ENCODE measurements at regions not wholly inside any gene's neighbourhood (a gene's known extent, or its start where the extent isn't known, plus 50 kb on each side); places are given as distances from the start of the nearest gene placed in this dataset.

DNA sequence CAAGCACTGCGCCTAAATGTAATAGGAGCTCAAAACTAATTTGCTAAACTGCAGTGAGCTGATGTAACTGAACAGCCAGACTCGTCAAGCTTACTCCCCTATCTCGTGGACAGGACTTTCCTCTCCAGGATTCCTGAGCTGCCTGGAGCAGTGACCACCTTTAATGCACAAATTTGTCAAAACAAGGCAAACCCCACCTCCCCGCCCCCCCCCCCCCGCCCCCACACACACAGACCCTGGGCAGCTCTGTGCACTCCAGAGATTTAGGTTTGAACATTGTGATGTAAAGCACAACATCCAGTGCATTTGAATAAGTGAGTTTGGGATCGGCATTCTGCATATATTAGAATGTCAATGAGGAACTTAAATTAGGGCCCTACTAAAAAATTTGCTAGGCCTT lies 77.7 kb upstream of the DHX15 start:
- no peaks in the 10 kb centered on the region for H3K79me2 ChIP-seq (ENCODE audit: low read length)
- DNase-seq (no peak), ATAC-seq (no peak)
- H3K4me2 ChIP-seq (ENCODE audit: low read length) = no peak overlapping the region
- no peaks in the 10 kb centered on the region for H3K27me3 ChIP-seq (ENCODE audit: low read length)
- intact Hi-C loops (cut with micrococcal nuclease) = no loop called here
- no peak overlapping the region for H3K27ac ChIP-seq (ENCODE audit: low read length)
- H3K4me1 ChIP-seq (ENCODE audit: insufficient read depth, low read length) = peaks cover 24% of the 10 kb centered on the region
- no peaks in the 10 kb centered on the region for H4K20me1 ChIP-seq (ENCODE audit: low read length)
- H3K9me2 ChIP-seq (replicated peaks; ENCODE audit: low read length) = no peaks in the 10 kb centered on the region
- TF ChIP-seq, protein P1, sequence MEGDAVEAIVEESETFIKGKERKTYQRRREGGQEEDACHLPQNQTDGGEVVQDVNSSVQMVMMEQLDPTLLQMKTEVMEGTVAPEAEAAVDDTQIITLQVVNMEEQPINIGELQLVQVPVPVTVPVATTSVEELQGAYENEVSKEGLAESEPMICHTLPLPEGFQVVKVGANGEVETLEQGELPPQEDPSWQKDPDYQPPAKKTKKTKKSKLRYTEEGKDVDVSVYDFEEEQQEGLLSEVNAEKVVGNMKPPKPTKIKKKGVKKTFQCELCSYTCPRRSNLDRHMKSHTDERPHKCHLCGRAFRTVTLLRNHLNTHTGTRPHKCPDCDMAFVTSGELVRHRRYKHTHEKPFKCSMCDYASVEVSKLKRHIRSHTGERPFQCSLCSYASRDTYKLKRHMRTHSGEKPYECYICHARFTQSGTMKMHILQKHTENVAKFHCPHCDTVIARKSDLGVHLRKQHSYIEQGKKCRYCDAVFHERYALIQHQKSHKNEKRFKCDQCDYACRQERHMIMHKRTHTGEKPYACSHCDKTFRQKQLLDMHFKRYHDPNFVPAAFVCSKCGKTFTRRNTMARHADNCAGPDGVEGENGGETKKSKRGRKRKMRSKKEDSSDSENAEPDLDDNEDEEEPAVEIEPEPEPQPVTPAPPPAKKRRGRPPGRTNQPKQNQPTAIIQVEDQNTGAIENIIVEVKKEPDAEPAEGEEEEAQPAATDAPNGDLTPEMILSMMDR (conservative IDR thresholded peaks at IDR 0.05; ENCODE audit: low read depth, low read length) = no peak
- TF ChIP-seq EZH2 (IDR thresholded peaks at IDR 0.05; ENCODE audit: low read length, unreplicated experiment) (no peak), EZH2phosphoT487 (IDR thresholded peaks at IDR 0.05; ENCODE audit: borderline replicate concordance, low read length) (no peak)
- no TSS peak for BruUV-seq (replicated peaks)
- no peaks in the 10 kb centered on the region for H3K9me3 ChIP-seq (ENCODE audit: low read length)
- H3F3A ChIP-seq (ENCODE audit: low read length, unreplicated experiment) = no peaks in the 10 kb centered on the region
- H2AFZ ChIP-seq (ENCODE audit: low read length) = no peak overlapping the region
- ChIA-PET CTCF (no interaction called here), POLR2A (ENCODE audit: unreplicated experiment) (no interaction called here)
- no peak overlapping the region for H3K4me3 ChIP-seq (ENCODE audit: low read length)
- no peak overlapping the region for H3K9ac ChIP-seq (ENCODE audit: low read length)
- H3K36me3 ChIP-seq (ENCODE audit: low read depth, low read length) = no peaks in the 10 kb centered on the region

DNA sequence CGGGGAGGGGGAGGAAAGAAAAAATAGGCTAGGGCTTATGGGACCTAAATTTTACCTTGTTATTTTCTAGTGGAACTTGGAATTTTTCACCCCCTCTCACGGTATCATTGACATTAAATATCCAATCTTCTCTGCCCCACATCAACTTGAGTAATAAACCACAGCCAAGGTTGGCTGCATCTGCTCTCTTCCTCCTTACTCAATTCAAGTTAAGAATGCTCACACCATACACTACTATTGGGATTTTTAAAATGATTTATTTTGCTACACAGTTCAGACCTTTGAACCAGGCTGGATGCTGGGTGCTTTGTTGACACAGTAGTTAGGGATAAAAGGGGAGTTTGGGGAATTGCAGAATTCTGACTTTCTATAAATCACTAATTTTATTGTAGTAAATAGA lies 78.2 kb upstream of the DHX15 start:
- DNase-seq (no peak), ATAC-seq (no peak)
- intact Hi-C loops (cut with micrococcal nuclease) = no loop called here
- no peaks in the 10 kb centered on the region for H3F3A ChIP-seq (ENCODE audit: low read length, unreplicated experiment)
- no peaks in the 10 kb centered on the region for H3K9me2 ChIP-seq (replicated peaks; ENCODE audit: low read length)
- H3K9ac ChIP-seq (ENCODE audit: low read length) = no peak overlapping the region
- H3K4me2 ChIP-seq (ENCODE audit: low read length) = no peak overlapping the region
- no peak overlapping the region for H3K27ac ChIP-seq (ENCODE audit: low read length)
- H3K4me3 ChIP-seq (ENCODE audit: low read length) = no peak overlapping the region
- no peaks in the 10 kb centered on the region for H4K20me1 ChIP-seq (ENCODE audit: low read length)
- H3K9me3 ChIP-seq (ENCODE audit: low read length) = no peaks in the 10 kb centered on the region
- H3K36me3 ChIP-seq (ENCODE audit: low read depth, low read length) = no peaks in the 10 kb centered on the region
- ChIA-PET POLR2A (ENCODE audit: unreplicated experiment) (no interaction called here), CTCF (no interaction called here)
- TF ChIP-seq EZH2 (IDR thresholded peaks at IDR 0.05; ENCODE audit: low read length, unreplicated experiment) (no peak), EZH2phosphoT487 (IDR thresholded peaks at IDR 0.05; ENCODE audit: borderline replicate concordance, low read length) (no peak)
- H2AFZ ChIP-seq (ENCODE audit: low read length) = no peak overlapping the region
- peaks cover 23% of the 10 kb centered on the region for H3K4me1 ChIP-seq (ENCODE audit: insufficient read depth, low read length)
- H3K27me3 ChIP-seq (ENCODE audit: low read length) = no peaks in the 10 kb centered on the region
- no TSS peak for BruUV-seq (replicated peaks)
- H3K79me2 ChIP-seq (ENCODE audit: low read length) = no peaks in the 10 kb centered on the region

DNA sequence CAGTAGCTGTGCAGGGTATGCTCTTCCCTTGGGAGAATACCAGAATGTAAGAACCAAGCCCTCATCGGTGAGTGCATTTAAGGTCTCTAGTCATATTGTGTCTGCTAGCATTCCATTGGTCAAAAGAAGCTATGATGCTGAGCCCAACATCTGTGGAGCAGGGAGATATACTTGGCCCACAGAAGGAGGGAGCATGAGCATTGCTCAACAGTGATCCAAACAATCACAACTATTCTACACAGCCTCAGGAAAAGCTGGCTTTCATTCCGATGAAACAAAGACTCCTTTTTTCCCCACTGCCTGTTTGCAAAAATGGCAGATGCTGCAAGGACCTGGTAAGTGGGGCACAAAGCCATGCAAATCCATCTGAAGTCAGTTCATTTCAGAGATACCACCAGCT lies 80.6 kb upstream of the DHX15 start:
- no TSS peak for BruUV-seq (replicated peaks)
- TF ChIP-seq EZH2 (IDR thresholded peaks at IDR 0.05; ENCODE audit: low read length, unreplicated experiment) (no peak), EZH2phosphoT487 (IDR thresholded peaks at IDR 0.05; ENCODE audit: borderline replicate concordance, low read length) (no peak)
- TF ChIP-seq, protein P1 (conservative IDR thresholded peaks at IDR 0.05; ENCODE audit: low read depth, low read length) = no peak
- no peaks in the 10 kb centered on the region for H3K27me3 ChIP-seq (ENCODE audit: low read length)
- no peaks in the 10 kb centered on the region for H4K20me1 ChIP-seq (ENCODE audit: low read length)
- H3K27ac ChIP-seq (ENCODE audit: low read length) = no peak overlapping the region
- peaks cover 1% of the 10 kb centered on the region for H3K4me1 ChIP-seq (ENCODE audit: insufficient read depth, low read length)
- H3F3A ChIP-seq (ENCODE audit: low read length, unreplicated experiment) = no peaks in the 10 kb centered on the region
- DNase-seq = no peak
- no peaks in the 10 kb centered on the region for H3K79me2 ChIP-seq (ENCODE audit: low read length)
- intact Hi-C loops (cut with micrococcal nuclease) = no loop called here
- no peak overlapping the region for H3K9ac ChIP-seq (ENCODE audit: low read length)
- H3K9me2 ChIP-seq (replicated peaks; ENCODE audit: low read length) = no peaks in the 10 kb centered on the region
- no peak for ATAC-seq
- H2AFZ ChIP-seq (ENCODE audit: low read length) = no peak overlapping the region
- H3K4me3 ChIP-seq (ENCODE audit: low read length) = no peak overlapping the region
- H3K36me3 ChIP-seq (ENCODE audit: low read depth, low read length) = no peaks in the 10 kb centered on the region
- no peak overlapping the region for H3K4me2 ChIP-seq (ENCODE audit: low read length)
- ChIA-PET POLR2A (ENCODE audit: unreplicated experiment) (no interaction called here), CTCF (no interaction called here)
- no peaks in the 10 kb centered on the region for H3K9me3 ChIP-seq (ENCODE audit: low read length)

All from PC-3 (cell line).